HG02852 (cell line): ENCODE measurements at regions not wholly inside any gene's neighbourhood (a gene's known extent, or its start where the extent isn't known, plus 50 kb on each side); places are given as distances from the start of the nearest gene placed in this dataset.

ENCODE experiments used
- ATAC-seq: cut with Tn5 transposase; IDR thresholded peaks from one replicate; pipeline ENCODE4 v1.9.1; 2021; ENCODE audit warnings: mild to moderate bottlenecking, moderate library complexity; ENCODE audit not compliant: unreplicated experiment

DNA sequence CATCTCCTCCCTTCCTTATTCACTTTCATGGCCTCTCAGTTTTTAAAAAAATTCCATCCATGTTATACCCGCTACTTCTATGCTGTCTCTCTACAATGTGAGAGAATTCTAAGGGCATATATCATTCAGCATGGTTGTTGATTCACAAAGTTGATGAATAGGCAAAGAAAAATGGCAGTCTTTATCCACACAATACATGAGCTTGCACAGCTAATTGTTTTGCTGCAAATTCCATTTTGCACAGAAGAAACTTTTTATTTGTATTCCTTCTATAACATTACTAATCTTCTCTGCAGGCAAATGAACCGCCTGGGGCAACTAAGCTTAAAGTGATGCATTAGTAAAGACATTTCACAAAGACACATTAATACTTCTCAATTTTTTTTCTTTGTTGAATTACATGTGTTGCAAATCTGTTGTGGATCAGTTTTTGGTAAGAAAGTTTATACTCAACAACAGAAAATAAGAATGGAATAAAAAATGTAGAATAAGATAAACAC, 196.9 kb downstream of the LIG4 start:
- ATAC-seq = no peak

DNA sequence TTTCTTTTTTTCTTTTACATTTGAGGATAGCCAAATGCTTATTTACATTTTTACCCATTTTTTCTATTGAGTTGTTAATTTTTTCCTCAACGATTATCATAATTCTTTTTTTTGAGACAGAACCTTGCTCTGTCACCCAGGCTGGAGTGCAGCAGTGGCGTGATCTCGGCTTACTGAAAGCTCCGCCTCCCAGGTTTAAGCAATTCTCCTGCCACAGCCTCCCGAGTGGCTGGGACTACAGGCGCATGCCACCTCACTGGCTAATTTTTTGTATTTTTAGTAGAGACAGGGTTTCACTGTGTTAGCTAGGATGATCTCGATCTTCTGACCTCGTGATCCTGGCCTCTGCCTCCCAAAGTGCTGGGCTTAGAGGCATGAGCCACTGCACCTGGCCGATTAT, 208.7 kb downstream of the LIG4 start:
- no peak for ATAC-seq

DNA sequence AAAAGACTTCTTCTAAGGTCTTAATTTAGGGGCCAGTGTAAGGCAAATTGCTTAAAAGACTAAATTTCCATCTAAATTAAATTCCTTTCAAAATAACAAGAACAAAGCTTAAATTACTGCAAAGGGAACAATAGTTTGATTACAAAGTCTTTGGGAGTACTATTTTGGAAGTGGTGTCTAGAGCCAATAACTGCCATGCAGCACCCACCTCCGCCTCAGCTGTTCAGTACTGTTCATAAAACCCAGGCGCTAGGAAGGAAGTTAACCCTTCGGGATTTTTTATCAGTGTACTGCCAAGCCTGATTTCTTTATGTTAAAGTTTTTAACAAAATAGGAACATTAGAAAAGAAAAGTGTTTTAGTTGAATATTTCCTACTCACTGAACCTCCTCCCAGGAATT, 210.1 kb downstream of the LIG4 start:
- ATAC-seq = no peak

- ATAC-seq = no peak
These were observed 211.7 kb downstream of the LIG4 start for GRCh38 chr13:108003626-108004025.

DNA sequence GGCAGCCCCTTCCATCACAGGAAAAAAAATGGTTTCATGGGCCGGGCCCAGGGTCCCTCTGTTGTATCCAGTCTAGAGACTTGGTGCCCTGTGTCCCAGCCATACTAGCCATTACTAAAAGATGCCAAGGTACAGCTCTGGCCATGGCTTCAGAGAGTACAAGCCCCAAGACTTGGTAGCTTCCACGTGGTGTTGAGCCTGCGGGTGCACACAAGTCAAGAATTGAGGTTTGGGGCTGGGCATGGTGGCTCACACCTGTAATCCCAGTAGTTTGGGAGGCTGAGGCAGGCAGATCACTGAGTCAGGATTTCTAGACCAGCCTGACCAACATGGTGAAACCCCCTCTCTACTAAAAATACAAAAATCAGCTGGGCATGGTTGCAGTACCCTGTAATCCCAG, 214.3 kb downstream of the LIG4 start:
- no peak for ATAC-seq

- no peak for ATAC-seq
These were observed 215.6 kb downstream of the LIG4 start for GRCh38 chr13:107999751-108000150.

- no peak for ATAC-seq
These were observed 221.2 kb downstream of the LIG4 start for GRCh38 chr13:107994137-107994536.

- ATAC-seq = peak; percentile 90
These were observed 221.9 kb downstream of the LIG4 start for GRCh38 chr13:107993239-107993949.

GRCh38 chr13:107992542-107992941, 222.8 kb downstream of the LIG4 start:
- no peak for ATAC-seq

DNA sequence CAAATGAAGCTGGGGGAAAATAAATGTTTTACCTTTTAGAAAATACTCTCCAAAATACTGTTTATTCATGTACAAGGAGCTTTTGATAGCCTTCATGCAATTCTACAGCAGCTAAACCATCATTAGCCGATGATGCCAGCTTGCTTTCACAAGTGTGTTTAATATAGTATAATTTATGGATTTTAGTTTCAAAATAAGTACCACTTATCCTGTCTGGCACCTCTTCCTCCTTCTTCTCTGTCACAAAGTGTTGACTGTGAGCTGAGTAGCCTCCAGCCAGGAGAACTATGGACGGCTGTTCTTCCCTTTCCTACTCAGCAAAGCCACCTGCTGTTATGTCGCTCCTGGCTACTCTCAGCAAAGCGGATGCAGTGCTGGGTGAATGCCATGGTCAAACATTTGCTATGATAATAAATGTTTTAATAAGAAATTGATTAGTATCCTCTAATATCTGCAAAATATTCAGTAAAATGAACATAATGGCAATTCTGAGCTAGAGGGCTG, 238.2 kb downstream of the LIG4 start:
- no peak for ATAC-seq

- ATAC-seq = no peak
These were observed 238.7 kb downstream of the LIG4 start for GRCh38 chr13:107976628-107977027.

DNA sequence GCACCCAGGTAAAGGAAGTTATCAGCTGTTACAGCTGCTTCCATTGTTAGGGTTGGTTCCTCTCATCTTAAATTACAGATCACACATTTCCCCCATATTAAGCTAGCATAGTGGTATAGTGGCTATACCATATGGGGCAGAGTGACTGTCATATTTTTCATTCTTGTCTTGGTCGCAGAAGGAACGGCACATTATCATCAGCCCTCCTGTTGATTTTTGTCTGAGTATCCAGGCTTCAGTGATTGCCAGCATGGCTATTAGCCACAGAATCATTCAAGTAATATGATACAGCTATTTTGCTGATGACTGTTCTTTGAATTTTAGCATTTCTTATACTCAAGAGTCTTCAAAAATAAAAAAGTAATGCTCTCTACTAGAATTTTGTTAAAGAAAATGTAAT, 240.9 kb downstream of the LIG4 start:
- ATAC-seq = no peak

- ATAC-seq = no peak
These were observed 245.8 kb downstream of the LIG4 start for GRCh38 chr13:107969546-107969945.

GRCh38 chr13:107968470-107968869, 246.9 kb downstream of the LIG4 start:
- no peak for ATAC-seq

DNA sequence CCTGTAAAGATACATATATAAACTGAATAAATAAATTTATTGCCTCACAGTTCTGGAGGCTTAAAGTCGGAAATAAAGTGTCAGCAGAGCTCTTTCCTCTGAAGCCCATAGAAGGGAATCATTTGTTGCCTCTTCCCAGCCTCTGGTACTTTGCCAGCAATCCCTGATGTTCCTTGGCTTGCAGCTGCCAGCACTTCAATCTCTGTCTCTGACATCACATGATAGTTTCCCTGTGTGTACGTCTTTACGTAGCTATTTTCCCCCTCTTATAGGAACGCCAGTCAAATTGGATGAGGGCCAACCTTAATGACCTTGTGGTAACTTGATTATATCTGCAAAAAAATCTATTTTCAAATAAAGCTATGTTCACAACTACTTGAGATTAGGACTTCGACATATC, 250.9 kb downstream of the LIG4 start:
- ATAC-seq = no peak

- ATAC-seq = no peak
These were observed 253.3 kb downstream of the LIG4 start for GRCh38 chr13:107961849-107962608.

DNA sequence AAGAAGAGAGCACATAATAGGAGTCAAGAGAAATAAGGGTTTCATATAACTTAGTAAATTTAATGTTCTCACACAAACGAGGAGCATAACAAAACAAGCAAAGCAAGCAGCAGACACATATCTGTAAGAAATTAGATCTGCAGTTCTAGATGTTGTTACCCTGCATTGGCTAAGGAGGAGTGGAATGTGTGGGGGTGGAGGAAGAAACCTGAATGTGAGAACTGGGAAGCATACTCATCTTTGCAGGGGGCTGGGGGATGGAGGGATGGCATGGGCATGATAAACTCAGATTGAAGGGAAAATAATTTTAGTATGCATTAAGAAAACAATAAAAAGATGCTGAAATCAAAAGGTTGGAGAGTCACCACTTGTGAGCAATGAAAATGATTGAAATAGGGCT, 255.0 kb downstream of the LIG4 start:
- ATAC-seq = no peak

- no peak for ATAC-seq
These were observed 258.4 kb downstream of the LIG4 start for GRCh38 chr13:107956889-107957288.

DNA sequence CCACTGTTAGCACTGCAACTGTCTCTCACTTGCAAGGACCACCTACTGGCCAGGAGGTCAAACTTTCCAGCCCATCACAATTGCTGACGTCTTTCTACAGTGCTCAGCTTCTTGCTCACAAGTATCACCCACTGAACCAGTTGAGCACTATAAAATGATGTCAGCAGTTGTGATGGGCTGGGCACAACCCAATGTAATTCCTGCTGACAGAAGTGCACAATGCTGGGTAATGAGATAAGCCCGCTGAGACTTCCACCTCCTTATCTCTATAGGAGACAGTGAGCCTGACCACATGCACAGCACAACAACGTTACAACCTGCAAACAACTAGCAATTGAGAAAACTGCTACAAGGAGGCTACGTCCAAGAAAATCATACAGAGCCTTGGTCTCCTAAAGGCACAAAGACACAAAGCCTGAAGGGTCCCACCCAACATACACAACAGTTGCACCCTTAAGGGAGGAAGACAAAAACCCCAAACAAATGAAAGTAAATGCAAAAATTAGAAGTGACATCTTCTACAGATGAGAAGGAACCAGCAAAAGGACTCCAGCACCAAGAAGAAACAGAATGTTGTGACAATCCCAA, 273.2 kb downstream of the LIG4 start:
- ATAC-seq = no peak

DNA sequence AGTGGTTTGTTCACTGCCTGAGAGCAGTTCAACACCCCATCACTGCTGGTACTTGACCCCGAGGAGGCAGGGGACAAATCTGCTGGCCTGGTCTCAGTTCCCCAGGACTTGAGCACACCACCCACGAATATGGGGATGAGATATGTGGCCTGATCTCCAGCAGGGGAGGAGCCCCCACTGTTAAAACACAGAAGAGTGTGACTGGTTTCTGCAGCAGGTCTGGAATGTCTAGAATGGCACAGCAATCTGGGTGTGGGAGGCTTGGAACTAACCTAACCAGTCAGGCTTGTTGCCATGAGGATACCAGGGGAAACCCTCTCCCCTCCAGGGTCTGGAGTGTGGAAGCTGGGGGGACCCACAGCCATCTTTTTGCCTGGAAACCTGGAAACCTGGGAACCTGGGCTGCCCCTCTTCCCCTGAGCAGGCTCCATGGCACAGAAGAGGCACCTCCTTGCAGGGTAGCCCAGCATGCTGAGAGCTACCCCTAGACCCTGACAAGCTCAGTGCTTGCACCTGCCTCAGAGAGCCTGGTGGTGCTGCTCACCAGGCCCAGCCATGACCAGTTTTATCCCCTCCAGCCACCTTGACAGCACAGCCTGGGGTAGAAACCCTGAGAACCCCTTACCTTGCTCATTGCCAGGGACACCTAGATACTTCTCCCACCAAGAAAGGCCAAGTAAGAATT, 273.8 kb downstream of the LIG4 start:
- no peak for ATAC-seq

DNA sequence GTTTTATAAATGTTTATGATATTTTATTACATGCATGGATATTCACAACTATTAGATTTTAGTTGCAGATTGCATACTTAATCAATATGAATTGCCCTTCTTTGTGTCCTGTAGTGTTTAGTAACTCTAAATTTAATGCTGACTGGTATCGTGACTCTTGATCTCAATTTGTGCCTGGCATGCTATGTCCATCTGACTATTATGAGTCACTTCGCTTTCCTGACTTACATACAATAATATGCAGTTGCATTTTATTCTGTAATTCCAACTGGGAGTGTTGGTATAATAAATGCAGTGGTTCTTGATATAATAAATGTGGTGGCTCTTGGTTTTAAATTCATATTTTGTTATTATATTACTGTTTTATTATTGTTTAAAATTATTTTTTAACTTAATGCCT, 277.5 kb downstream of the LIG4 start:
- no peak for ATAC-seq
